IMR-90 (cell line): ENCODE measurements at regions not wholly inside any gene's neighbourhood (a gene's known extent, or its start where the extent isn't known, plus 50 kb on each side); places are given as distances from the start of the nearest gene placed in this dataset.

Experiments
- ATAC-seq: fragments of 200-7000 bp; cut with Tn5 transposase; 2 replicates; pipeline ENCODE4 v1.9.1; 2020; ENCODE audit warnings: low read depth, mild to moderate bottlenecking, moderate library complexity
- BruUV-seq: library from RNA; stranded (reverse); fragments of 400-500 nt; replicated peaks from 2 replicates; lab custom pipeline; 2021; lab: Mats Ljungman, UMichigan
- CTCF ChIA-PET: fragments of 300-600 bp; formaldehyde crosslinking; extraction: SDS; loops from one replicate; lab custom pipeline; 2021; ENCODE audit warnings: antibody characterized with exemption; lab: Yijun Ruan, JAX
- POLR2A ChIA-PET: fragments of 300-600 bp; sonication (Branson Sonifier 250); formaldehyde crosslinking; loops from one replicate; lab custom pipeline; 2022; ENCODE audit warnings: antibody characterized with exemption; ENCODE audit not compliant: unreplicated experiment; lab: Charles Lee
- DNase-seq: peaks from one replicate; pipeline ENCODE4 v3.0.0; 2013
- H2AFZ ChIP-seq: replicated peaks from 2 replicates; pipeline ENCODE3; 2013; ENCODE audit warnings: low read length, mild to moderate bottlenecking; ENCODE audit not compliant: poor library complexity
- H2AK5ac ChIP-seq: 2 replicates; pipeline ENCODE4 v1.6.1; 2013; ENCODE audit warnings: low read depth, low read length, inconsistent platforms
- H2AK9ac ChIP-seq: replicated peaks from 2 replicates; pipeline ENCODE3; 2013; ENCODE audit warnings: mild to moderate bottlenecking, low read depth, low read length, moderate library complexity; ENCODE audit not compliant: poor library complexity
- H2BK120ac ChIP-seq: 2 replicates; pipeline ENCODE4 v1.6.1; 2013; ENCODE audit warnings: low read depth, low read length, inconsistent platforms
- H2BK15ac ChIP-seq: 3 replicates; pipeline ENCODE4 v1.6.1; 2013; ENCODE audit warnings: low read depth, low read length, inconsistent platforms
- H2BK20ac ChIP-seq: 2 replicates; pipeline ENCODE4 v1.6.1; 2013; ENCODE audit warnings: low read depth, mild to moderate bottlenecking, inconsistent platforms, low read length, moderate library complexity
- H2BK5ac ChIP-seq: 2 replicates; pipeline ENCODE4 v1.6.1; 2013; ENCODE audit warnings: mild to moderate bottlenecking, low read depth, low read length, inconsistent platforms; ENCODE audit not compliant: poor library complexity, severe bottlenecking
- H3K14ac ChIP-seq: replicated peaks from 2 replicates; pipeline ENCODE4 v1.6.1; 2013; ENCODE audit warnings: low read depth, low read length, inconsistent platforms
- H3K18ac ChIP-seq: 2 replicates; pipeline ENCODE4 v1.6.1; 2013; ENCODE audit warnings: low read depth, low read length, control low read depth
- H3K23ac ChIP-seq: 2 replicates; pipeline ENCODE4 v1.6.1; 2013; ENCODE audit warnings: low read depth, low read length, inconsistent platforms
- H3K27ac ChIP-seq: 2 replicates; pipeline ENCODE4 v1.5.1; 2013; ENCODE audit warnings: mild to moderate bottlenecking, control low read depth, low read length; ENCODE audit not compliant: insufficient read depth
- H3K27me3 ChIP-seq: 2 replicates; pipeline ENCODE4 v1.6.1; 2013; ENCODE audit warnings: low read length; ENCODE audit not compliant: control insufficient read depth, insufficient read depth
- H3K36me3 ChIP-seq: 2 replicates; pipeline ENCODE4 v1.6.1; 2013; ENCODE audit warnings: low read length, mixed read lengths; ENCODE audit not compliant: control insufficient read depth, insufficient read depth
- H3K4ac ChIP-seq: 2 replicates; pipeline ENCODE4 v1.6.1; 2013; ENCODE audit warnings: low read depth, low read length, inconsistent platforms
- H3K4me1 ChIP-seq: 2 replicates; pipeline ENCODE4 v1.6.1; 2013; ENCODE audit warnings: low read length, mixed read lengths; ENCODE audit not compliant: control insufficient read depth, insufficient read depth
- H3K4me2 ChIP-seq: 2 replicates; pipeline ENCODE4 v1.6.1; 2013; ENCODE audit warnings: low read depth, mild to moderate bottlenecking, control low read depth, low read length, moderate library complexity
- H3K4me3 ChIP-seq: 2 replicates; pipeline ENCODE4 v1.5.1; 2013; ENCODE audit warnings: low read depth, mild to moderate bottlenecking, control low read depth, low read length, moderate library complexity; ENCODE audit not compliant: insufficient read depth
- H3K56ac ChIP-seq: 2 replicates; pipeline ENCODE4 v1.6.1; 2013; ENCODE audit warnings: low read length, inconsistent platforms; ENCODE audit not compliant: insufficient read depth; ENCODE audit errors: extremely low read depth
- H3K79me1 ChIP-seq, 2 experiments: 2 replicates each; pipeline ENCODE4 v1.6.1; 2013; ENCODE audit warnings: low read length in 2 of 2, inconsistent platforms in 1 of 2, low read depth in 1 of 2
- H3K9ac ChIP-seq: 2 replicates; pipeline ENCODE4 v1.6.1; 2013; ENCODE audit warnings: low read depth, low read length, control low read depth
- H3K9me1 ChIP-seq: 2 replicates; pipeline ENCODE4 v1.6.1; 2013; ENCODE audit warnings: low read length, inconsistent platforms; ENCODE audit not compliant: insufficient read depth
- H3K9me3 ChIP-seq: 2 replicates; pipeline ENCODE4 v1.6.1; 2013; ENCODE audit warnings: low read length; ENCODE audit not compliant: control insufficient read depth, insufficient read depth
- H4K20me1 ChIP-seq: 2 replicates; pipeline ENCODE4 v1.6.1; 2013; ENCODE audit warnings: low read length, inconsistent platforms; ENCODE audit not compliant: insufficient read depth
- H4K5ac ChIP-seq: 2 replicates; pipeline ENCODE4 v1.6.1; 2013; ENCODE audit warnings: mild to moderate bottlenecking, low read depth, low read length, control low read depth
- H4K8ac ChIP-seq, 2 experiments: 2 replicates each; pipeline ENCODE4 v1.6.1; 2013; ENCODE audit warnings: low read depth in 2 of 2, low read length in 2 of 2, control low read depth in 1 of 2, inconsistent platforms in 1 of 2
- H4K91ac ChIP-seq: 2 replicates; pipeline ENCODE4 v1.6.1; 2013; ENCODE audit warnings: low read depth, low read length, inconsistent platforms; ENCODE audit not compliant: insufficient read depth
- BHLHE40 ChIP-seq: fragments of 150-350 bp; IDR thresholded peaks from 2 replicates; pipeline ENCODE4 v1.6.1; 2016; ENCODE audit warnings: mild to moderate bottlenecking, low read depth, low read length
- CEBPB ChIP-seq: IDR thresholded peaks from 2 replicates; pipeline ENCODE4 v1.6.1; 2012; ENCODE audit warnings: low read depth, low read length, improper control_type of control experiment
- CHD1 ChIP-seq: IDR thresholded peaks from 2 replicates; pipeline ENCODE4 v1.6.1; 2012; ENCODE audit warnings: low read depth, low read length, improper control_type of control experiment
- FOS ChIP-seq: fragments of 150-350 bp; IDR thresholded peaks from 2 replicates; pipeline ENCODE4 v1.6.1; 2016; ENCODE audit warnings: low read depth, low read length
- MAFK ChIP-seq: IDR thresholded peaks from 2 replicates; pipeline ENCODE4 v1.6.1; 2012; ENCODE audit warnings: low read depth, low read length, improper control_type of control experiment
- MAZ ChIP-seq: IDR thresholded peaks from 2 replicates; pipeline ENCODE4 v1.6.1; 2012; ENCODE audit warnings: low read depth, mild to moderate bottlenecking, low read length, improper control_type of control experiment, moderate library complexity, borderline replicate concordance
- NFE2L2 ChIP-seq: fragments of 150-350 bp; IDR thresholded peaks from 2 replicates; pipeline ENCODE4 v1.6.1; 2016; ENCODE audit warnings: low read depth, mild to moderate bottlenecking, low read length
- POLR2A ChIP-seq: IDR thresholded peaks from 2 replicates; pipeline ENCODE4 v1.6.1; 2012; ENCODE audit warnings: mild to moderate bottlenecking, low read depth, low read length
- RAD21 ChIP-seq: IDR thresholded peaks from 2 replicates; pipeline ENCODE4 v1.6.1; 2012; ENCODE audit warnings: low read length, improper control_type of control experiment
- WGBS, 2 experiments: methylation state at CpG; one replicate each; pipeline versions ENCODE4 v1.1.5 to v1.1.7; 2013; ENCODE audit warnings: missing lambda C conversion rate in 2 of 2; ENCODE audit not compliant: insufficient read length in 1 of 2; ENCODE audit errors: extremely low coverage in 2 of 2; 5-methylcytosine and 5-hydroxymethylcytosine counted together
- dilution Hi-C: fragments of 300-500 bp; cut with HindIII; formaldehyde crosslinking; loops from one replicate; pipeline ENCODE4 v1.14.3; 2018; ENCODE audit warnings: low sequenced_read_pairs; ENCODE audit not compliant: unreplicated experiment
- in situ Hi-C: fragments of 300-500 bp; cut with MboI; formaldehyde crosslinking; loops from 3 replicates; pipeline ENCODE4 v1.14.3; 2019; ENCODE audit warnings: low sequenced_read_pairs, inconsistent platforms, mixed read lengths
- intact Hi-C: fragments of 100-400 bp; cut with micrococcal nuclease; formaldehyde crosslinking; loops from 2 replicates; pipeline ENCODE4 v1.10.0; 2022
- TF ChIP-seq, protein P1 (sequence below): conservative IDR thresholded peaks from 2 replicates; pipeline ENCODE4 v1.5.1; 2012; ENCODE audit warnings: mild to moderate bottlenecking, low read depth, low read length, improper control_type of control experiment
- TF ChIP-seq, protein P2 (sequence below): fragments of 150-350 bp; IDR thresholded peaks from 2 replicates; pipeline ENCODE4 v1.6.1; 2017; ENCODE audit warnings: mild to moderate bottlenecking, antibody characterized with exemption, low read length, low read depth

DNA sequence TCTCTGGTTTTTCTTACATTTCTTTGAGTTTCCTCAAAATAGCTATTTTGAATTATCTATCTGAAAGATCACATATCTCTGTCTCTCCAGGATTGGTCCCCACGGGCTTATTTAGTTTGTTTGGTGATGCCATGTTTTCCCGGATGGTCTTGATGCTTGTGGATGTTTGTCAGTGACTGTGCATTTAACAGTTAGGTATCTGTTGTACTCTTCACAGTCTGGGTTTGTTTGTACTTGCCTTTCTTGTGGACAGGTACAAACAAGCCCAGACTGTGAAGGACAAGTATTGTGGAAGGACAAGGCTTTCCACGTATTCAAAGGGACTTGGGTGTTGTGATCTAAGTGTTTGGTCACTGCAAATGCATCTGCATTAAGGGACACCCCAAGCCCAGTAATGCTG lies 49.9 kb upstream of the TOP1 start:
- Histone ChIP-seq H4K8ac (no peak overlapping the region), H2BK20ac (no peak overlapping the region), H4K20me1 (no peaks in the 10 kb centered on the region; the same call in 1 of the 2 replicates), H3K9ac (no peak overlapping the region), H2BK120ac (no peak overlapping the region), H3K9me3 (no peaks in the 10 kb centered on the region), H3K4me1 (peaks cover 2% of the 10 kb centered on the region), H3K79me1 (peaks cover 3 to 16% of the 10 kb centered on the region in 2 experiments; a peak in 2 of 4 replicates), H2BK15ac (no peak overlapping the region), H3K4ac (no peak overlapping the region), H3K36me3 (no peaks in the 10 kb centered on the region), H4K91ac (no peak overlapping the region), H2AK9ac (no peak overlapping the region), H3K27ac (no peak overlapping the region), H2AK5ac (no peak overlapping the region), H3K18ac (no peak overlapping the region), H2BK5ac (no peak overlapping the region), H3K27me3 (no peaks in the 10 kb centered on the region), H3K23ac (no peak overlapping the region), H3K56ac (no peak overlapping the region), H3K9me1 (peaks cover 5% of the 10 kb centered on the region; the same call in 1 of the 2 replicates), H4K5ac (no peak overlapping the region), H2AFZ (no peak overlapping the region), H3K4me3 (no peak overlapping the region), H3K14ac (no peak overlapping the region), H3K4me2 (no peak overlapping the region)
- intact Hi-C loops = no loop called here
- DNase-seq = no peak
- CTCF ChIA-PET = interaction anchor here (1.3 kb wide), 1 partner anchor 16 kb away, joined by 5 read pairs; no protein-coding TSS in a partner anchor
- TF ChIP-seq MAZ (no peak), NFE2L2 (no peak), CHD1 (no peak), POLR2A (no peak), MAFK (no peak), FOS (no peak), CEBPB (no peak), BHLHE40 (no peak), RAD21 (no peak)
- TF ChIP-seq, protein P1, sequence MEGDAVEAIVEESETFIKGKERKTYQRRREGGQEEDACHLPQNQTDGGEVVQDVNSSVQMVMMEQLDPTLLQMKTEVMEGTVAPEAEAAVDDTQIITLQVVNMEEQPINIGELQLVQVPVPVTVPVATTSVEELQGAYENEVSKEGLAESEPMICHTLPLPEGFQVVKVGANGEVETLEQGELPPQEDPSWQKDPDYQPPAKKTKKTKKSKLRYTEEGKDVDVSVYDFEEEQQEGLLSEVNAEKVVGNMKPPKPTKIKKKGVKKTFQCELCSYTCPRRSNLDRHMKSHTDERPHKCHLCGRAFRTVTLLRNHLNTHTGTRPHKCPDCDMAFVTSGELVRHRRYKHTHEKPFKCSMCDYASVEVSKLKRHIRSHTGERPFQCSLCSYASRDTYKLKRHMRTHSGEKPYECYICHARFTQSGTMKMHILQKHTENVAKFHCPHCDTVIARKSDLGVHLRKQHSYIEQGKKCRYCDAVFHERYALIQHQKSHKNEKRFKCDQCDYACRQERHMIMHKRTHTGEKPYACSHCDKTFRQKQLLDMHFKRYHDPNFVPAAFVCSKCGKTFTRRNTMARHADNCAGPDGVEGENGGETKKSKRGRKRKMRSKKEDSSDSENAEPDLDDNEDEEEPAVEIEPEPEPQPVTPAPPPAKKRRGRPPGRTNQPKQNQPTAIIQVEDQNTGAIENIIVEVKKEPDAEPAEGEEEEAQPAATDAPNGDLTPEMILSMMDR = no peak
- TF ChIP-seq, protein P2, sequence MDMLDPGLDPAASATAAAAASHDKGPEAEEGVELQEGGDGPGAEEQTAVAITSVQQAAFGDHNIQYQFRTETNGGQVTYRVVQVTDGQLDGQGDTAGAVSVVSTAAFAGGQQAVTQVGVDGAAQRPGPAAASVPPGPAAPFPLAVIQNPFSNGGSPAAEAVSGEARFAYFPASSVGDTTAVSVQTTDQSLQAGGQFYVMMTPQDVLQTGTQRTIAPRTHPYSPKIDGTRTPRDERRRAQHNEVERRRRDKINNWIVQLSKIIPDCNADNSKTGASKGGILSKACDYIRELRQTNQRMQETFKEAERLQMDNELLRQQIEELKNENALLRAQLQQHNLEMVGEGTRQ = no peak
- 80% methylated on average over 1 of the region's 3 CpGs; no CpG with 5 or more reads in 1 of the 2 experiments for WGBS, 2 experiments
- ATAC-seq = no peak
- in situ Hi-C loops = loop anchor here (10.0 kb wide), 1 partner anchor 366 kb away; the partner anchor contains the start of gene LPIN3
- POLR2A ChIA-PET = no interaction called here
- dilution Hi-C loops = no loop called here
- BruUV-seq = no TSS peak
